HG02885 (cell line): ENCODE measurements at regions not wholly inside any gene's neighbourhood (a gene's known extent, or its start where the extent isn't known, plus 50 kb on each side); places are given as distances from the start of the nearest gene placed in this dataset.

Experiments used
- ATAC-seq: cut with Tn5 transposase; IDR thresholded peaks from one replicate; pipeline ENCODE4 v1.9.1; 2021; ENCODE audit warnings: mild to moderate bottlenecking; ENCODE audit not compliant: unreplicated experiment, poor library complexity

DNA sequence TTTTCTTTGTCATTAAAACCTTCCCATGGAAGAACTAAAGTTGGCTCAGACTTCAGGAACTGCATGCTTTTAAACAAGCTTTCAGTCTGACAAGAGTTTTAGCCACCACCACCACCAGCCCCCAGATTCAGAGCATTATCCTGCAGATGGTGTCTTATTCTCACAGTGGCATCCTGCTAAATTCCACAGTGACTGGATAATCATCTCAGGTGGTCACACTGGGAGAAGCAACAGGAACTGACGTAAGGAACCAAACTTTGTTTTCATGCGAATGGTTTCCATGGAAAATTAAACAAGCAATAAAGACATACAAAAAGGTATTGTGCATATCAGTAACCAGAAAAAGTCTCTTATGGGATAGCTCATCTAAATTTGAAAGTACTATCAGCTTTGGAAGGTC lies 370.7 kb downstream of the FBXW7 start:
- ATAC-seq: no peak

DNA sequence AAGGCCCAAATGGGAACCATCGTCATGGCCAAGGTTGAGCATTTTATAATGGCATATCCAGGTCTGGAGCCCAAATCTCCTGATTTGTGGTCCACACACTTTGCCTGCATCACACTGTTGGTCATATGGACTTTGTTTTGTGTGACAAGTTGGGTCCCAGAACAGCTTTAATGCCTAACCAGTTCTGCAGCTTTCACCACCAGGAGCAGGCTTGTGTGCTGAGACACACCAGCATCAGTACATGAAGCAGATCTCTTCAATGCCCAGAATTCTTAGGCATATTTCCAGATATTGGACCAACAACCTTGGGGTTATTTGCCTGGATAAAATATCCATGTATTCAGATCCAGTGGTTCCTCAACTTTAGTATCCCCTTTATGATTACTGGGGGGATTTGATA lies 371.3 kb downstream of the FBXW7 start:
- no peak for ATAC-seq

DNA sequence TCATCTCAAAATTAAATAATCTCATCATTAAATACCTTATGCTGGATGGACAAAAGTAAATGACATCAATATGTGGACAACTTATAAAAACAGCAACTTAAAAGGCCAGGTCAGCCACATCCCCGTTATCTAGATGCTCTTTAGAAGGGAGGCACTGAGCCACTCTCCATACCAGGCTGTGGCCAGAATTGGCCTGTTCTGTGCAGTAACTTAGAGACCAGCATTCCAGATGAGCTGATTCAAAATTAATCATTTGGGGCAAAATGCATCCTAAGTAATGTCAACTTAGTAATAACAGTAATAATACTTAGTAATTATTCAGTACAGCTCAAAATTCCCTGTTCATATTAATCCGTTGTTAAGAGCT lies 373.6 kb downstream of the FBXW7 start:
- ATAC-seq: no peak

DNA sequence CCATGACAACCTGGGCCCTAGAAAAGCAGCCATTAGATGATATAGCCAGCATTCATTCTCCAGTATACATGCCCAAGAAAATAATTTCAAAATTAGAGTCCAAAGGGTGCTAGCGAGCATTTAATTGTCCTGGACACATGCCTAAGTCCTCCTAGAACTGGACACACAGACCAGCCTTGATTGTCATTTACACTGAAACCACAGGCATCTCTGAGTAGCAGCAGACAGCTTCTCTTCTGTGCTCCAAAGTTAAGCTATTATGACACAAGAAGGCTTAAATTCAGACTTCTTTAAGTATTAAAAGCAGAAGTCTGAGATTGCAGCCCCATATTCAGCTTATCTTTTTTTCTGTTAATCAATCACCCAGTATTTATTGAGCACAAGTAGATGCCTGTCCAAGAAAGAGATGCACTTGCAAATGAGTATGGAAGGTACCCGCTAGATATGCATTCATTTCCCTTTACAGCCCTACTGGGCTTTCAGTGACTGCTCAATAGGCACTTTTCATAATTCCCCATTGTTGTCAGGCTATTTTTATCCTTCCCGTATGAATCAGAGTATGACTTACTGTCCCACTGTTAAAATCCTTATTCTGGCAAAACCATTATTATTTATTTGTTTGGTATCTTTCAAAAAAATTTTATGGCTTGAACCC lies 374.1 kb downstream of the FBXW7 start:
- ATAC-seq: no peak

DNA sequence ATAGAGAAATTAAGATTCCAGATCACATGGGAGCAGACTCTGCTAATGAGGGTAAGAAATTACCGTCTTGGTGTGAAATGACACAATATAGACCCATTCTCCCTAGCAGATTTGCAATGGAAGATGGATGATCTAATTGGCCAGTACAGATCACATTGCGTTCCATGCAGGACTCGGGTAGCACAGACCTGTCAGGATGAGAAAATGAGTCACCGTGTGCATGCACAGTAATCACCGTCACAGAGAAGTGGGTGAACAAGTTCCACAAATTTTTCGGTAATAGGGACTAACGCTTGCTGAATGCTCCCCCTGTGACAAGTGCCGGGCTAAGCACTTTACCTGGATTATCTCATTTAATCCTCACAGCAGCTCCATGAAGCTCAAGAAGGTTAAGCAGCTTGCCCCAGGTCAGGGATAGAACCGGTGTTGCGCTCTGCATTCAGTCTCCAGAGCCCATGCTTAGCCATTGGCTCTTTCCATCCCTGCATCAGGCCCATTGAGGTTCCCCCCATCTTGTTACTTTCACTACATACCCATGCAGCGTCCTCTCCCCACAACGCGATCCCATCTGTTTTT lies 375.6 kb downstream of the FBXW7 start:
- ATAC-seq: no peak

DNA sequence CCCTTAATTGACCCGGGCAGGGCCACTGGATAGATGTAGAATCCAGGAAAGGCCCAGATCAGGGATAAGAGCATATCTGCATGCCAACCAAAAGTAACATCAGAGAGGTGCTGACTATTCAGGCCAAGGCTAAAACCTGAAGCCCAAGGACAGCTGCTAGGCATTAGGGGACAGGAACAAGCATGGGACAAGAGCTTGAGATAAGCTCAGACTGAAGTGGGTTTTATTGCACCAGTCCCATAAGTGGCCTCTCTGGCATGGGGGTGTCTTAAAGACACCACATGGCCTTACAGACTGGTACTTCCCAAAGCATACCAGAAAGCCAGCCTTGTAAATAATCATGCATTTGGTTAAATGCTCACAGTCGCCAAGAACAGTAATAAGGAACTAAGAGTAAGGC lies 376.1 kb downstream of the FBXW7 start:
- no peak for ATAC-seq

DNA sequence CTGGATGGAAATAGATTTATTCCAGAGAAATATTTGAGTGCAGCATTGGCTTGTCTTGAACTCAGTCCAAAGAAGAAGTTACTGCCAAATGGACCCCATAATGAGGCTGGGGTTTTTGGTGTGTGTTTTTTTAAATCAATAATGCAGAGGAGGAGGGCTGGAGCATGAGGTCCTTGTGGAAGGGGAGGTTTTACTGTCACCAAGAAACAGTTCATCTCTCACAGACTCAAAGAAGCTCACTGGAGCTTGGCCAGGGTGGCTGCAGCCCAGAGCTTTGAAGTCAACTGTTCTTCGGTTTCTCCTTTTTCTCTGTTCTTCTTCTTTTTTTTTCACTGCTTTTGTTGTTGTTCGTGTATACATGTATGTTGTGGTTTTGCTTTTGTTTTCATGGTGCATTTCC lies 377.7 kb downstream of the FBXW7 start:
- no peak for ATAC-seq

DNA sequence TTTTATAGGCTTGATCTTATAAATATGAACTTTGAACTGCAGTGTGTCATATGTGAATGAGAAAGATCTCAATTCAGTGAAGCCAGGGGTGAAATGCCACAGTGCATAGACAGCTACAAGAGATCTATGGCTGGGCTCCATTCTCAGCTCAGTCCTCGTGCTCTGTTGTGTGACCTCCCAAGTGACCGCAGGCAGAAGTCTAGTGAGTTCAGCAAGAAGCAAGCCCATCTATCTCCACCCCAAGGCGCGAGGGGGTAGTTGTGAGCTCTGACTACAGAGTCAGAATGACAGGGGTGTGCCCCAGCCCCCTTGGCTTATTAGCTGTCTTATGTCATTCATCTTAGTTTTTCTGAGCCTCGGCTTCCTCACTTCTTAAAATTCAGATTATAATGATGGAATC lies 378.3 kb downstream of the FBXW7 start:
- no peak for ATAC-seq

DNA sequence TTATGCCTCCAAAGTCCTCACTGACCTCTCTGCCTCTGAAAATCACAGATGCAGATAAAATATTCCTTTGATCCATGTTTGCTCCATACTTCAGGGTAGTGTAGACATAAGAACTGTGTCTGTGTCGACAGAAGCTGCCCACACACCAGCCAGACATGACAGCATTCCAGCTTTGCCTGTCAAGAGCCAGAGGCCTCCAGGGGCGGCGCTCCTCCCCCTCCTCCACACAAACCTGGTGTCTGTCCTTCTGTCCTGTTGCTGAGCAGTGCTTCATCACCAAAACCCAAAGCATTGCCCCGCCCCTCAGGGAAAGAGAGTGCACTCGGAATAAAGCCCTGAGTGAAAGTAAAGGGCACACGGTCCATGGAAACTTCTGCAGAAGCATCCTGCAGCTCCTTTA lies 379.4 kb downstream of the FBXW7 start:
- no peak for ATAC-seq

DNA sequence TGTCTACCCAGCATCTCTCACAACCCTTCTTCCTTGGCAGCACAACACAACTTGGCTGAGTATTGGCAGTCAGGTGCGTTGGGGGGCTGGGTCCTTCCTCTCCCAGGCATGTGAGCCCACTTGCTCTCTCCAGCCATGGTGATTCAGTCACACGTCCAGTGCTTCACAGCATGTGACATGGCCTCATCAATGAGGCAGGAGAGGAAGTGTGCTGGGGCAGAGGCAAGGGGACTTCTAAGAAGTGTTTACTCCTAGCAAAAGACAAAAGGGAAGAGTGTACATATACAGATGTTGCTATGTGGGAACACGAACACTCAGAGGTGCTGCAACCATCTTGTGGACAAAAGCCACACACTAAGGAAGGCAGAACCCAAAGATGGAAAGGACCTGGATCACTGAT lies 380.8 kb downstream of the FBXW7 start:
- no peak for ATAC-seq

DNA sequence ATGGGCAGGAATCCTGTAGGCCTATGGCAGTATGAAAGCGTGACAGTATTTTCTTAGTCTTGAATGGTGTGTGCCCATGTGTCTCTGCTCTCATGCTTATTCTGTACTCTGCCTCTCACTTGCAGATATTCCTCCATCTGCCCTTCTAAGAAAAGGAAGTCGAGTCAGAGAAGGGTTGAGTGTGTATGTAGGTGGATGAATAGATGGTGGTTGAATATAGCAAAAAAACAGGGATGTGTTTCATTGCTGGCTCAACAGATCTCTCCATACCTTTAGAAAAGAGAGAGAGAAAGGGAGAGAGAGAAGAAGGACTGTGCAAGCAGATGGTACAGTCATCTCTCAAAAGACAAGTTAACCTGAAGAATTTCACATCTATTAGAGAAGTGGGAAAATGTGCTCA lies 381.5 kb downstream of the FBXW7 start:
- ATAC-seq: no peak

DNA sequence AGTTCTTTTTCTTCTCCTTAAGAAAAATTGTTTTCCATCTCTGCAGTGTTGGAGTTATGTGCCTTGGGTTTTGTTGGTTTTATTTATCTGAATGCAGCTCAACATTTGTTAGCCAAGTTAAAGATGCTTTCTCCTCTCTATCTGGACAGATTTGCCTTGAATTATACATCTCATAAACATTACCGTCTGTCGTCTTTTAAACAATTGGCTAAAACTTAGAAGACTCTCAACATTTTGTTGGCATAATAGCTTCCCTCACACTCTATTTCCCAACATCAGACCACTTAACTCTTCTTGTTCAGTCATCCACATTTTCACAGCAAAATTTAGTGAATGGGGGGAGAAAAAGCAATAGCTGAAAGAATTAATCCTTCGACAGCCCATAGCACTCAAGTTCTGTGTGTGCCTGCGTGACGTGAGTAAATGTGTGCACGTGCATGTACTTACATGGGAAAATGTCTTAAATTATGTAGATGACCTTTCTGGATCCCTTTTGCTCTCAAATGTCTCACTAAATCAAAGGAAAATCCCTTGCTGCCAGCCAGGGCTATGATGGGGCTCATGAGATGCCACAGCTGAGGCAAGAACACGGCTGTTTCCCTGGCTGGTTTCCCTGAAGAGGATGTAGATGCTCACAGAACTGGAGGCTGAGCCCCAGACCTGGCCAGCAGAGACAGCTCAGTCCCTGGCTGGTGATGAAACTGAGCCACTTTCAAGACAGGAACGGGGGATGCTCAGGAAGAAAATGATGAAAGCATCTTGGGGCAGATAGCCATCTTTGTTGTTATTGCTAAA lies 382.2 kb downstream of the FBXW7 start:
- ATAC-seq: no peak

DNA sequence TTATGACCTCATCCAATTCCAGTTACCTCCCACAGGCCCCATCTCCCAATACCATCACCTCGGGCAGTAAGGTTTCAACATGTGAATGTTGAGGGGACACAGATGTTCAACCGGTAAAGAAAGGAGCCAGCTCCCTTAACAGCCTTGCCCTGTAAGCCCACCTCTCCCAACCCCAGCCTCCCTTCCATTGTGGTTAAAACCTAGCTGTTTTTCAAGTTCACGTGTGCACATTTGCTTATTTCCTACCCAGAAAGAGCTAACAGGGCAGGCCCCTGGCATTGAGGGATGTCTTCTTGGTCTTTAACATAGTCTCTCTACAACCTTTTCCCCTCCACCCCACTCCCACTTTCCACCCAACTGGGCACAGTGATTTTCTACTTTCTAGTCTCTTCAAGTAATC lies 385.7 kb downstream of the FBXW7 start:
- no peak for ATAC-seq

DNA sequence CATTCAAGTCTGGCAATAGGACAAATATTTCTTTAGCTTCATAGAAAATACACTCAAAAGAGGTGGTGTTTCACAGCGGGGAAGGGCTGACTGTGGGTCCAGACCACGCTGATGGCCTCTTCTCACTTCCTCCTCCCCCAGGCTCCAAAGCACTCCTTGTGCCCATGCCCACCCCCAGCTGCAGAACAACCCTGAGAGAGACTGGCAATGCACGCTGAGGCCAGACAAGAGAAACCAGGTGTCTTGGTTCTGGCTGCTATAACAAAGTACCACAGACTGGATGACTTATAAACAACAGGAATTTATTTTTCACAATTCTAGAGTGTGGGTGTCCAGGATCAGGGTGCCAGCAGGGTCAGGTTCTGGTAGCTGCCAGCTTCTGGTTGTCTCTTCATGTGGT lies 386.1 kb downstream of the FBXW7 start:
- no peak for ATAC-seq

DNA sequence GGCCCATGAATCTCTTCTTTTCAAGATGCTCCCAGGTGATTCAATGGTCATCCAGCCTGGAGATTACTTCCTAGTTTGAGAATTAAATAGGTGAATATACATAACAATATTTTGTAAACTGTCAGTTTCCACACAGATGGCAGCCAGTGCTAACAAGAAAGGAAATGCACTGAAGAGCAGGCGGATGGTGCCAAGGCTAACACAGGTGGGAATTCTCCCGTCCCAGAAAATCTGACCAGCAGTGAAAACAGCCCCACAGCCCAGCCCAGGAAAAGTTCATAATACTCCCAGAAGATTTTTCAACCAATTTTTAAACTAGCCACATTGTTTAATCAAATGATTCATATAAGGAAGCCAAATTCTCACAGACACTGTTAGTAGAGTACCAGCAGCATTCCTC lies 387.2 kb upstream of the GATB start:
- ATAC-seq: no peak

DNA sequence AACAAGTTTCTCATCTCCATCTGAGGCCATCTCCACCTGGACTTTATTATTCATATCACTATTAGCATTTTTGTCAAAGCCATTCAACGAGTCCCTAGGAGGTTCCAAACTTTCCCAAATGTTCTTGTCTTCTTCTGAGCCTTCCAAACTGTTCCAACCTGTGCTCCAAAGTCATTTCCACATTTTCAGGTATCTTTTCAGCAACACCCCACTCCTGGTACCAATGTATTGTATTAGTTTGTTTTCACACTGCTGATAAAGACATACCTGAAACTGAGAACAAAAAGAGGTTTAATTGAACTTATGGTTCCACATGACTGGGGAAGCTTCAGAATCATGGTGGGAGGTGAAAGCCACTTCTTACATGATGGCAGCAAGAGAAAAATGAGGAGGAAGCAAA lies 385.4 kb upstream of the GATB start:
- ATAC-seq: no peak

DNA sequence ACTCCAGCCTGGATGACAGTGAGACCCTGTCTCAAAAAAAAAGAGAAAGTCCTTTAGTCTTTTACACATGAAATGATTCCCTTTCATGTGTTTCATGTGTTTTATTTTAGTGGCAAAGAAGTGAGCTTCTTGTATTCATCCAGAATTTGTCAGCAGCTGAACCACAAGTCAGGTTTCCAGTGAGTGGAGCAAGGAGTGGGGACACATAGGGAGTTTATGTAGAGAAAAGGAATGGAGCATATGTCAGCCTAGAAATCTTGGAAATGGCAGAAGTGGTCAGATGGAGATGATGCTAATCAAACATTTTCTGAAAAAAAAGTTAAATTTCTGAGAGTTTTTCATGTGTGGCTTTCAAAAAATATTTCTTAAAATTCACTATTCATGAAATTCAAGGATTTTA lies 383.0 kb upstream of the GATB start:
- no peak for ATAC-seq

DNA sequence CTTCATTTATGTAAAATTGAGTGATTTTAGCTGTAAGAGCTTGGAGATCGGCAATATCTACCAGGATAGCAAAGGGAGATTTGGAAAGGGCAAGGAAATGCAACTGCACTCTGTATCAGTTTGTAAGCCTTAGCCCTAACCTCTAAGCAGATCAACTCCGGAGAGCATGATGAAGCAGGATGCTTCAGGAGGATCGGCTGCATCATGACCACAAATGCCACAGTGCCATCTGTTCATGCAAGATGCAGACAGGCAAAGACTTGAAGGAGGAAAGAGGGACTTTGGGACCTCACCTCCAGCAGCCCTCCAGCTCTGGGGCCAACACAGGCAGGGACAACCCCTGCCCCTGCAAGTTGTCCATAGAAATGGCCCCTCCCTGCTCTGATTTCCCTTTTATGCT lies 377.6 kb upstream of the GATB start:
- ATAC-seq: no peak

DNA sequence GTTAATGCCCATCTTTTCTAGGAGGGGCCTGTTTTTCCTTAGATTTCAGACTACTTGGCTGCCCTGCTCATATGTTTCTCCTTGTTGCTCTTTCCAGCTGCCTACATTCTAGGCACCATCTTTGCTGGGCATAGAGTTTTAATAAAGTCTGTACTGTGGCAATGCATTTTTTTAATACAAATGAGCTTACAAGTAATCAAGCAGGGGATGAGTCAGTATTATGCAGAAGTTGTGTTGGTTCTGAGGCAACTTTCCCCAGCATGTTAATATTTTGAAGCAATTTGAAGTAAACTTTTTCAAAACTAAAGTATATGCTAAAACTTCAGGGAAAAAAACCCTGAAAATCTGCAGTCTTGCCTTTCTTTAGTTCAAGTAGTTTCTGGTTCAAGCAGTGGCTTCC lies 372.0 kb upstream of the GATB start:
- no peak for ATAC-seq

DNA sequence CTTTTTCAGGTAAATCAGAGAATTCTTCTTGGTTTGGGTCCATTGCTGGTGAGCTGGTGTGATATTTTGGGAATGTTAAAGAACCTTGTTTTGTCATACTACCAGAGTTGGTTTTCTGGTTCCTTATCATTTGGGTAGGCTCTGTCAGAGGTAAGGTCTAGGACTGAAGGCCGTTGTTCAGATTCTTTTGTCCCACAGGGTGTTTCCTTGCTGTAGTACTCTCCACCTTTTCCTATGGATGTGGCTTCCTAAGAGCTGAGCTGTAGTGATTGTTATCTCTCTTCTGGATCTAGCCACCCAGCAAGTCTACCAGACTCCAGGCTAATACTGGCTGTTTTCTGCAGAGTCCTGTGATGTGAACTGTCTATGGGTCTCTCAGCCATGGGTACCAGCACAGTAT lies 367.5 kb upstream of the GATB start:
- no peak for ATAC-seq

DNA sequence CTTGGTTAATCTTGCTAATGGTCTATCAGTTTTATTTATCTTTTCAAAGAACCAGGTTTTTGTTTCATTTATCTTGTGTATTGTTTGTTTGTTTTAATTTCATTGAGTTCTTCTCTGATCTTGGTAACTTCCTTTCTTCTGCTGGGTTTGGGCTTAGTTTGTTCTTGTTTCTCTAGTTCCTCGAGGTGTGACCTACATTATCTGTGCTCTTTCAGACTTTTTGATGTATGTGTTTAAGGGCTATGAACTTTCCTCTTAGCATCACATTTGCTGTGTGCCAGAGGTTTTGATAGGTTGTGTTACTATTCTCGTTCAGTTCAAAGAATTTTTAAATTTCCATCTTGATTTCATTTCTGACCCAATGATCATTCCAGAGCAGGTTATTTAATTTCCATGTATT lies 365.4 kb upstream of the GATB start:
- ATAC-seq: no peak
